Gastroesophageal sphincter (tissue), 2 donors: ENCODE measurements at regions not wholly inside any gene's neighbourhood (a gene's known extent, or its start where the extent isn't known, plus 50 kb on each side); places are given as distances from the start of the nearest gene placed in this dataset.

Source experiments
- POLR2A ChIP-seq, 2 donors: fragments of 450-650 bp; IDR thresholded peaks; one replicate each; pipeline ENCODE4 v1.6.1; 2017; ENCODE audit warnings: antibody characterized with exemption in 2 of 2, mild to moderate bottlenecking in 2 of 2, moderate library complexity in 1 of 2
- POLR2AphosphoS5 ChIP-seq: sonication (generic); formaldehyde crosslinking; IDR thresholded peaks from one replicate; pipeline ENCODE4 v1.6.1; 2017; ENCODE audit warnings: antibody characterized with exemption

DNA sequence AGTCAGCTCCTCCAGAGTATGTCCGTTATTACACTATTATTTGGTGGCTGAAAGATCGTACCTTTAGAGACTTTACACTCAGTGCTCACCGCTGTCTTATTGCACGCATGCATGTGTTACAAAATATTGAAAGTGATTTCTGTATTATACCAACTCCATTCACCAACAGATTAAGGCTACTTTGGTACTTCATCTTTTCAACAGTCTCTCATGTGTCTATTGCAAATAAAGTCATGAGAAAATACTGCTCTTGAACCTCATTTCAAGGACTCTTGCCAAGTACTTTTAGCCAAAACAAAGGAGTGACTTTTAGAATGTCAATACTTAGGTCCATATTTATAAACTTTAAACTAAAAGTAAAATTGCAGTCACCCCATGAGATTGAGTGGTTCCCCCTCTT, 503.6 kb downstream of the TMEM121 start:
- no peak for TF ChIP-seq POLR2A (IDR thresholded peaks at IDR 0.05)
- no peak for TF ChIP-seq POLR2AphosphoS5
